ENCODE measurements at regions not wholly inside any gene's neighbourhood (a gene's known extent, or its start where the extent isn't known, plus 50 kb on each side); places are given as distances from the start of the nearest gene placed in this dataset.

DNA sequence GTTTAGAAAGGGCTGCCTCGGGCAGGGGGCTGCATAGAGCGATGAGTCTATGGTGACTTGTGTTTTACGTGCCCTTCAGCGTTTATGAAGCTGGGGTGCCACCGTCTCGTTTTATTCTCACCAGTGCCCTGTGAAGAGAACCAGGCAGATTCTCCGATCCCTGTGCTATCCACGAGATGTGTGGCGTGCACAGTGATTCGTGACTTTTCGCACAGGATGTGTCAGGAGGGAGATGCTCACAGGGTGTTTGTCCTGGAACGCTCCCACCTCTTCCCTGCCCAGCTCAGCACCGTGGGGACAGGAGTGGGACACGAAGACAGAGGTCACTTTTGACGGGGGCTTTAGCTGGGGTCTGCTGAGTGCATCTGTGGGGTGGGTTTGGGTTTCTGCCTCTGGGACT is 54.9 kb upstream of the AJAP1 start:
- TF ChIP-seq, protein P1, sequence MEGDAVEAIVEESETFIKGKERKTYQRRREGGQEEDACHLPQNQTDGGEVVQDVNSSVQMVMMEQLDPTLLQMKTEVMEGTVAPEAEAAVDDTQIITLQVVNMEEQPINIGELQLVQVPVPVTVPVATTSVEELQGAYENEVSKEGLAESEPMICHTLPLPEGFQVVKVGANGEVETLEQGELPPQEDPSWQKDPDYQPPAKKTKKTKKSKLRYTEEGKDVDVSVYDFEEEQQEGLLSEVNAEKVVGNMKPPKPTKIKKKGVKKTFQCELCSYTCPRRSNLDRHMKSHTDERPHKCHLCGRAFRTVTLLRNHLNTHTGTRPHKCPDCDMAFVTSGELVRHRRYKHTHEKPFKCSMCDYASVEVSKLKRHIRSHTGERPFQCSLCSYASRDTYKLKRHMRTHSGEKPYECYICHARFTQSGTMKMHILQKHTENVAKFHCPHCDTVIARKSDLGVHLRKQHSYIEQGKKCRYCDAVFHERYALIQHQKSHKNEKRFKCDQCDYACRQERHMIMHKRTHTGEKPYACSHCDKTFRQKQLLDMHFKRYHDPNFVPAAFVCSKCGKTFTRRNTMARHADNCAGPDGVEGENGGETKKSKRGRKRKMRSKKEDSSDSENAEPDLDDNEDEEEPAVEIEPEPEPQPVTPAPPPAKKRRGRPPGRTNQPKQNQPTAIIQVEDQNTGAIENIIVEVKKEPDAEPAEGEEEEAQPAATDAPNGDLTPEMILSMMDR (IDR thresholded peaks at IDR 0.05; ENCODE audit: insufficient read depth, low read length, poor library complexity, severe bottlenecking) = no peak
- H3K4me3 ChIP-seq (replicated peaks; ENCODE audit: low read depth, low read length) = no peak overlapping the region

DNA sequence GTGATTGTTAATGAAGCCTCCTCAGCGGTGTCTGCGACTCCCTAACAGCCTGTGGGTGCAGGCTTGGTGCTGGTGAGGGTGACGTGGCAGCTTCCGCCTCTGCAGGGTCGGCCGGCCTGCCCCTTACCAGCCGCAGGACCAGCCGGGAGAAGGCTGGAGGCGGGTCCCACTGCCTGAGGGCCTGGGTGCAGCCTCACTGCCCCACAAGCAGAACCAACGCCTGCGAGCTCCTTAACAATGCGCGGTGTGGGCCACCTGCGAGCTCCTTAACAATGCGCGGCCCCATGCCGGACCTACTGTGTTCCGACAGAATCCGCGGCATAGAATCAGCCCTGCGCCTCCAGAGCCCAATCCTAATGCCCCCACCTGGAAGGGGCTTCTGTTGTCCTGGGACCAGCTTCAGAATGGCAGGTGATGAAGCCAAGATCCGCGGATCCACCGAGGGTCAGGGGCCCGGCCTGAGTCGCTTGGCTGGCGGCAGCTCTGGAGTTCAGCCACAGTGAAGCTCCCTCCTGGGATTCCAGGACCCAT is 54.4 kb upstream of the AJAP1 start:
- Histone ChIP-seq H3K4me3 (replicated peaks; ENCODE audit: low read depth, low read length) (no peak overlapping the region), H3K36me3 (ENCODE audit: control insufficient read depth, insufficient read depth, low read length) (no peaks in the 10 kb centered on the region), H3K27me3 (replicated peaks; ENCODE audit: control insufficient read depth, insufficient read depth, low read length) (no peaks in the 10 kb centered on the region)
- no peak for DNase-seq (ENCODE audit: extremely low read depth, insufficient read length)
- TF ChIP-seq, protein P1 (IDR thresholded peaks at IDR 0.05; ENCODE audit: insufficient read depth, low read length, poor library complexity, severe bottlenecking) = no peak

More for the DNA sequence above, 54.9 kb upstream of the AJAP1 start:
- Histone ChIP-seq H3K27me3 (replicated peaks; ENCODE audit: control insufficient read depth, insufficient read depth, low read length) (no peaks in the 10 kb centered on the region), H3K36me3 (ENCODE audit: control insufficient read depth, insufficient read depth, low read length) (no peaks in the 10 kb centered on the region)
- no peak for DNase-seq (ENCODE audit: extremely low read depth, insufficient read length)

DNA sequence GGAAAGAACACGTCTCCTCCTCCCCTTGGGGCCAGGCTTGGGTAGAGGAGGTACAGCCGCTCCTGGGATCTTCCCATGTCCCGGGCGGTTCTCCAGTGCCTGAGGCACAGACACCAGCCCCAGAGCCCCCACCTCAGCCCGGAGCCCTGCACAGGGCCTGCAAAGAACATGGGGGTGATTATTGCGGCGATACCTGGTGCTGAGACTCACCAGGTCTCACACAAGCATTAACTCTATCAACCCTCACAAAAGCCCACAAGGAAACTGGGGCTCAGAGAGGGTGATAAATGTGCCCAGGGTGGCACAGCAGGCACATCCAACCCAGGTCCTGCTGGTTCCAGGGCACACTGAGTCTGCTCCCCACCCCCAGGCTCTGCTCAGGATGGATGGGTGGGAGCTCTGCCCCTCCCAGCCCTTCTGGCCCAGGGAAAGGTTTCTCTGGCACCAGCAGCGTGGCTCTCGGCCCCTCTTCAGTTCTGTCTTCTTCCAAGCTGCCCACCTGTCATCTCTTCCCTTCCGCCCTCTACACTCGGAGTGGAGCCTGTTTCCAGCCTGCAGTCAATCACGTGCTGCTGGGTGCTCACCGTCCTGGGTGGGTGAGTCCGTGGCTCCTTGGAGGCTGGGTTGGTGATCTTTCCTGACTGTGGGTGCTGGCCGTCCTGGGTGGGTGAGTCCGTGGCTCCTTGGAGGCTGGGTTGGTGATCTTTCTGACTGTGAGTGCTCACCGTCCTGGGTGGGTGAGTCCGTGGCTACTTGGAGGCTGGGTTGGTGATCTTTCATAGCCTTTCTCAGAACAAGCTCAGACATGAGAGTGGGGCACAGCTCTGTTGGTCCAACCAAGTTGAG is 53.6 kb upstream of the AJAP1 start:
- DNase-seq (ENCODE audit: extremely low read depth, insufficient read length) = no peak
- no peaks in the 10 kb centered on the region for H3K36me3 ChIP-seq (ENCODE audit: control insufficient read depth, insufficient read depth, low read length)
- H3K4me3 ChIP-seq (replicated peaks; ENCODE audit: low read depth, low read length) = no peak overlapping the region
- H3K27me3 ChIP-seq (replicated peaks; ENCODE audit: control insufficient read depth, insufficient read depth, low read length) = no peaks in the 10 kb centered on the region
- TF ChIP-seq, protein P1 (IDR thresholded peaks at IDR 0.05; ENCODE audit: insufficient read depth, low read length, poor library complexity, severe bottlenecking) = no peak

DNA sequence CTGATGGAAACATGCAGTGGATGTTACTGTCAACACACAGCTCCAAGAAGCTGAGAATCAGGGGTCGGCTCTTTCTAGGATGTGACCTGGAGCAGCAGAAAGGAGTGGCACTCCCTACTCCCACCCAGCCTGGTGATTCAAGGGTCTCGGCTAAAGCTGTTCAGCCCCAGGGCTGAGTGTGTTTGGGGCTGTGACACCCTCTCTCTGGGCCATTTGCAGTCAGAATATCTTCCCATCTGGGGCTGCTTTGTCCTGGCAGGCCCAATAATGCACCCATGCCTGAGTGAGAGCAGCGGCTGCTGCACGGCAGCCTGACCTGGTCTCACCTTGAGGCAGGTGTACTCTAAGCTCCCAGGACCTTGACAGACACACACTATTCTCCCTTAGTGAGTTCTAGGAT is 52.5 kb upstream of the AJAP1 start:
- no peaks in the 10 kb centered on the region for H3K27me3 ChIP-seq (replicated peaks; ENCODE audit: control insufficient read depth, insufficient read depth, low read length)
- no peak overlapping the region for H3K4me3 ChIP-seq (replicated peaks; ENCODE audit: low read depth, low read length)
- no peaks in the 10 kb centered on the region for H3K36me3 ChIP-seq (ENCODE audit: control insufficient read depth, insufficient read depth, low read length)
- DNase-seq (ENCODE audit: extremely low read depth, insufficient read length) = no peak
- TF ChIP-seq, protein P1 (IDR thresholded peaks at IDR 0.05; ENCODE audit: insufficient read depth, low read length, poor library complexity, severe bottlenecking) = no peak

DNA sequence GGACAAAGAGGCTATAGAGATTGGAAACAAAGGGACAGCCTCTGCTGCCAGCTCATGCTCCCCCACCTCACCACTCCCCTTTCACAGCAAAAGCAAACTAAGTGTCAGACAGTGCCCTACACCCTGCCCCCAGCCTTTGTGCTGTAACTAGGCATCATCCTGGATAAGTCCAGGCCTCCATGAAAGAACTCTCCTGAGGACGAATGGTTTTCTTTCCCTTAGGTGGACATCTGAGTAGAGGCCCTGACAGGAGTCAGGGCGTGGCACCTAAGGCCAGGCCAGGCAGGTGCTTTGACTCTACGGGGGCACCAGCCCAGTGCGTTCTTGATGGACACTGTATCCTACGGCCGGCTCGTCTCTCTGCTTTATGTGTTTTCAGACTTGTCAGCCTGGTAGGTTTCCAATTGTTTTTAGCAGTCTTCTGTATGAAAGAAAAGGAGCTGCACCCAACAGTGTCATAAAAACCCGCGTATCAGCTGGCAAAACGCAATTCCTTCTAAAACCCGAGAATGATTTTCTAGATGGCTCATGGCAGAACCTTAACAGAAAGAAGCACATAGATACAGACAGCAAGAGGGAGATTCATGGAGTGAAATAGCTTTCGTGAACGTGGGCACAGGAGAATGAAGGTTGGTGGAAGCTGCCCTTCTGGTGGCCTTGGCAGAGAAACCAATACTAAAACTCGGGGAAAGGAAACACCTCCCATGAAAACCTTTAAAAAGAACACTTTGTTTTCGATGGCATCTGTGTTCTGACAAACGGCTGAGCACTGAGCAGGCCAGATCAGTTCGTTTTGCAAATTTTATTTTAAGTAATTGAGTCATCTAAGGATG is 51.7 kb upstream of the AJAP1 start:
- Histone ChIP-seq H3K36me3 (ENCODE audit: control insufficient read depth, insufficient read depth, low read length) (no peaks in the 10 kb centered on the region), H3K4me3 (replicated peaks; ENCODE audit: low read depth, low read length) (no peak overlapping the region), H3K27me3 (replicated peaks; ENCODE audit: control insufficient read depth, insufficient read depth, low read length) (no peaks in the 10 kb centered on the region)
- TF ChIP-seq, protein P1 (IDR thresholded peaks at IDR 0.05; ENCODE audit: insufficient read depth, low read length, poor library complexity, severe bottlenecking) = no peak
- DNase-seq (ENCODE audit: extremely low read depth, insufficient read length) = no peak

Data from GM06990 (cell line).